Activated naive CD4-positive, alpha-beta T cell treated with anti-CD3 and anti-CD28 coated beads, Interleukin-2, amount 50 U/mL, for 24 hours (primary cell): ENCODE measurements at regions not wholly inside any gene's neighbourhood (a gene's known extent, or its start where the extent isn't known, plus 50 kb on each side); places are given as distances from the start of the nearest gene placed in this dataset.

ENCODE experiments used
- H3K27ac Mint-ChIP-seq: one replicate; pipeline ENCODE4 v1.8.0; 2021; ENCODE audit warnings: mild to moderate bottlenecking, mixed read lengths
- H3K27me3 Mint-ChIP-seq: one replicate; pipeline ENCODE4 v1.8.0; 2021; ENCODE audit warnings: mixed read lengths
- H3K36me3 Mint-ChIP-seq: one replicate; pipeline ENCODE4 v1.8.0; 2021; ENCODE audit warnings: mixed read lengths
- H3K4me1 Mint-ChIP-seq: one replicate; pipeline ENCODE4 v1.8.0; 2021; ENCODE audit warnings: mixed read lengths
- H3K4me3 Mint-ChIP-seq: one replicate; pipeline ENCODE4 v1.8.0; 2021; ENCODE audit warnings: mild to moderate bottlenecking, mixed read lengths
- H3K9me3 Mint-ChIP-seq: one replicate; pipeline ENCODE4 v1.8.0; 2021; ENCODE audit warnings: mixed read lengths

DNA sequence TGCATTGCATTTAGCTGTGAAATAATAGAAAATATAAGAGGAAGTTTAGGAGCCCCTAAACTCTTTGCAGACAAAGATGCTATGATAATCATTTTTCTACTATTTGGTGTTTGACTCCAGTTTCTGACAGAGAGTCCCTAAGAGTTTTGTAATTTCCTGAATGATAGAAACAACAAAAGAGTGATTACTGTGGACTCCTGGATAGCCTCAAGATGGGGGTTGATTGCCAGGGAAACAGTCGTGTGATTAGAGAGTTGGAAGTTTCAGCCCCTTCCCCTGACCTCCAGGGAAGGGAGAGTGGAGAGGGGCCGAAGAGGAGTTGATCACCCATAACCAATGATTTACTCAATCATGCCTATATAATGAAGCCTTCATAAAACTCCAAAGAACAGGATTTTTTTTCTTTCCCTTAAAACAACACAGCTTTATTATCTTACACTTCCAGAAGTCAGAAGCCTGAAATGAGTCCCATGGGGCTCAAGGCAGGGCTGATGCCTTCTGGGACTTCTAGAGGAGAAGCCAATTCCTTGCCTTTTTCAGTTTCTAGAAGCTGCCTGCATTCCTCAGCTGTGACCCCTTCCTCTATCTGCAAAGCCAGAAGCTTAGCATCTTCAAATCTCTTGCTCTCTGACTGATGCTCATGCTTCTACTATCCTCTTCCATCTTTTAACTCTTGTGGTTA is 292.3 kb upstream of the ZPLD1 start:
- Mint-ChIP-seq H3K9me3 (peaks cover 4% of the 10 kb centered on the region), H3K4me1 (peaks cover 8% of the 10 kb centered on the region), H3K36me3 (no peaks in the 10 kb centered on the region), H3K27ac (no peak overlapping the region), H3K27me3 (no peaks in the 10 kb centered on the region), H3K4me3 (no peak overlapping the region)

DNA sequence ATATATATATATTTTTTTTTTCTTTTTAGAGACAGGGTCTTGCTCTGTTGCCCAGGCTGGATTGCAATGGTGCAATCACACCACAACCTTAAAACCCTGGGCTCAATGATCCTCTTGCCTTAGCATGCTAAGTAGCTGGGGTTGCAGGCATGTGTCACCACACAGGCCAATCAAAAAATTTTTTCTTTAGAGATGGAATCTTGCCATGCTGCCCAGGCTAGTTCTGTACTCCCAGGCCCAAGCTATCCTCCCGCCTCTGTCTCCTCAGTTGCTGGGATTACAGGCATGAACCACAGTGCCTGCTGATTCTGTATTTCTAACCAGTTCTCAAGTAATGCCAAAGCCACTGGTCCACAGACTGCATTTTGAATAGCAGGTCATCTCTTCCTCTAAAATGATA is 291.3 kb upstream of the ZPLD1 start:
- Mint-ChIP-seq H3K27me3 (no peaks in the 10 kb centered on the region), H3K4me3 (no peak overlapping the region), H3K27ac (no peak overlapping the region), H3K4me1 (peaks cover 8% of the 10 kb centered on the region), H3K9me3 (no peaks in the 10 kb centered on the region), H3K36me3 (no peaks in the 10 kb centered on the region)

DNA sequence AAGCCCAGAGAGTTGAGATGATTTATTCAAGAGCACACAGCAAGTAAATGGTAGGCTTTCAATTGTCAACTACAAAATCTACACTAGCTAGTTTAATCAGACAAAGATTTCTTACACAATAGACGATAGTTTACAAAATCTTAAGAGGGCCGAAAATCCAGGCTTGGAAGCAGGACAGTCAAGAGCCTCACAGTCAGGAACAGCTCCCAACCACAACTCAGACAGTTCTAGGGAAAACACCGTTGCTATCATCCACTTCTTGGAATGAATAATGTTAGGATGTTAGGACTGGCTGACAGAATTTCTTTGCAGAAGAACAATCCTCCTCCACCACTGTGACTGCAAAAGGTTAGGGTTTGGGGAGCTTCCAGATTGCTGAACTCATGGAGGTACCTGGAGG is 290.8 kb upstream of the ZPLD1 start:
- Mint-ChIP-seq H3K27ac (no peak overlapping the region), H3K36me3 (no peaks in the 10 kb centered on the region), H3K27me3 (no peaks in the 10 kb centered on the region), H3K9me3 (peaks cover under 1% of the 10 kb centered on the region), H3K4me3 (no peak overlapping the region), H3K4me1 (peaks cover 8% of the 10 kb centered on the region)

DNA sequence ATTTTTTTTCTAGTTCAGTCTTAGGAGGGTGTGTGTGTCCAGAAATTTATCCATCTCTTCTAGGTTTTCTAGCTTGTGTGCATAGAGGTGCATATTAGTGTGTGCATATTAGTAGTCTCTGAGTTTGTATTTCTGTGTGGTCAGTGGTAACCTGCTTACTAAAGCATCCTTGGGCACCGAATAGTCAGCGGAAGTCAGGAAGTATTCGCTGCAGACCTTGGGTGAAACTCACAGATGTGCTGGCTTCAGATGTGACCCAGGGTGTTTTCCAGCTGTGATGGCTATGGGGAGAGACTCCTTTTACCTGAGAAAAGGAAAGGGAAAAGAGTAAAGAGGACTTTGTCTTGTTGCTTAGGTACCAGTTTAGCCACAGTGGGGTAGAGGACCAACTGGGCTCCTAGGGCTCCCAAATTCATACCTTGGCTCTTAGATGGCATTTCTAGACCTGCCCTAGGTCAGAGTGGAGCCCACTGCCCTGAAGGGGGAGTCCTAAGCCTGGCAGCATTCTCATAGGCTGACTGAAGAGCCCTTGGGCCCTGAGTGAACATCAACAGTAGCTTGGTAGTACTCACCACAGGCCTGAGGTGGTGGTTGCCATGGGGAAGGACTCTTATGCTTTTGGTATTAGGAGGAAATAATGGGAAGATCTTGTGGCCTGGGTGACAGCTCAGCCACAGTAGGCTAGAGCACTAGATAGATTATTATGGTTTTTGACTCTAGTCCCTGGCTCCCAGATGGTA is 286.0 kb upstream of the ZPLD1 start:
- Mint-ChIP-seq H3K27ac (no peak overlapping the region), H3K9me3 (peaks cover 37% of the 10 kb centered on the region), H3K36me3 (peaks cover 17% of the 10 kb centered on the region), H3K27me3 (no peaks in the 10 kb centered on the region), H3K4me1 (peaks cover 25% of the 10 kb centered on the region), H3K4me3 (no peak overlapping the region)

DNA sequence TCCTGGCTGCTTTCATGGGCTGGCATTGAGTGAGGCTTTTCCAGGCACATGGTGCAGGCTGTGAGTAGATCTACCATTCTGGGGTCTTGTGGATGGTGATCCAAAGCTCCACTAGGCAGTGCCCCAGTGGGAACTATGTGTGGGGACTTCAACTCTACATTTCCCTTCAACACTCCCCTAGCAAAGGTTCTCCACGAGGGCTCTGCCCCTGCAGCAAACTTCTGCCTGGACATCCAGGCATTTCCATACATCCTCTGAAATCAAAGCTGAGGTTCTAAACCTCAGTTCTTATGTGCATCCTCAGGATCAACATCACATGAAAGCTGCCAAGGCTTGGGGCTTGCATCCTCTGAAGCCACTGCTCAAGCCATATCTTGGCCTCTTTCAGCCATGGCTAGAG is 282.9 kb upstream of the ZPLD1 start:
- no peaks in the 10 kb centered on the region for H3K27me3 Mint-ChIP-seq
- peaks cover 30% of the 10 kb centered on the region for H3K4me1 Mint-ChIP-seq
- no peak overlapping the region for H3K27ac Mint-ChIP-seq
- H3K9me3 Mint-ChIP-seq: peaks cover 37% of the 10 kb centered on the region
- H3K4me3 Mint-ChIP-seq: no peak overlapping the region
- peaks cover 17% of the 10 kb centered on the region for H3K36me3 Mint-ChIP-seq

DNA sequence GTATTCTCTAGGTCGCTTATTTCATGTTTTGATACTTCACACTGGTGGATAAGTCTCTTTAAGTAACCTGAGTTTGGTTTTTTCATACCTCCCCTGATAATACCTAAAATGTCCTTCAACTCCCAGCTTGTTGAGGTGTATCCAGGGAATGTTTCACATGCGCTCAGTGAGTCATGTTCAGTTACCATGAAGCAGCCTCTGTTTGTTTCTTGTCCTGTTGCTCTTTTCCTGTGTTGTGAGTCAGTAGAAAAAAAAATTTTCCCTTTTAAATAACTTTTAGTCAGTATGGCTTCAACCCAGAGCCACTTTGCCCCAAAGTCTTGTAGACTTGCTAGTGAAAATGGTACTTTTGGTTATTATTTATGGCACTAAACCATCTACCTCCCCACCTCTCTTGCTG is 278.4 kb upstream of the ZPLD1 start:
- peaks cover 20% of the 10 kb centered on the region for H3K4me1 Mint-ChIP-seq
- H3K36me3 Mint-ChIP-seq: peaks cover 7% of the 10 kb centered on the region
- H3K27me3 Mint-ChIP-seq: no peaks in the 10 kb centered on the region
- peaks cover 13% of the 10 kb centered on the region for H3K9me3 Mint-ChIP-seq
- H3K4me3 Mint-ChIP-seq: no peak overlapping the region
- no peak overlapping the region for H3K27ac Mint-ChIP-seq

DNA sequence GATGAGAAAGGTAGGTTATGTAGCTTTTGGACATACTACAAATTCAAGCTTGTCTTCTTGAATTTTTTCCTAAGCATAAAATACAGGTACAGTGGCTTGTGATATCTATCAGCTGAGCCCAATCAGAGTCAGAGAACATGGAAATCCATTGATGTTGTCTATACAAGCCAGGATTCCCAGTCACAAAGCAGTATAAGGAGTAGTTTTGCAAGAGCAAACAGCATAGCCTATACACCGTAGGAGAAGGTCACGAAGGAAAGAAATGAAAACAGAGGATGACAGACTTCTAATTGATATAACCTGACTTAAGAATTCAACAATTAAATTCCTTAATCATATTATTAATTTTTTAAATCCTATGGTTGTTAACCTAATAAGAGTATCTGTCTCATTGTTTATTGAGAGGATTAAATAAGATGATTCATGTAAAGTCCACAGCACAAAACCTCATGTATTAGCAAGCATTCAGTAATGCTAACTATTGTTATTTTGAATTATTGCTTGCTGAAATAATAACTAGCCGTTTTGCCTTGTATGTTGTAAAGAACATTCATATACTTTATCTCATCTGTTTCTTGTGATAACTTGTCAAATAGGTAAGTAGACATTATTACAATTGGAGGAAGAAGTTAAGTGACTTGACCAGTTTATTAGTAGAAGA is 276.6 kb upstream of the ZPLD1 start:
- Mint-ChIP-seq H3K9me3 (no peaks in the 10 kb centered on the region), H3K4me3 (no peak overlapping the region)

DNA sequence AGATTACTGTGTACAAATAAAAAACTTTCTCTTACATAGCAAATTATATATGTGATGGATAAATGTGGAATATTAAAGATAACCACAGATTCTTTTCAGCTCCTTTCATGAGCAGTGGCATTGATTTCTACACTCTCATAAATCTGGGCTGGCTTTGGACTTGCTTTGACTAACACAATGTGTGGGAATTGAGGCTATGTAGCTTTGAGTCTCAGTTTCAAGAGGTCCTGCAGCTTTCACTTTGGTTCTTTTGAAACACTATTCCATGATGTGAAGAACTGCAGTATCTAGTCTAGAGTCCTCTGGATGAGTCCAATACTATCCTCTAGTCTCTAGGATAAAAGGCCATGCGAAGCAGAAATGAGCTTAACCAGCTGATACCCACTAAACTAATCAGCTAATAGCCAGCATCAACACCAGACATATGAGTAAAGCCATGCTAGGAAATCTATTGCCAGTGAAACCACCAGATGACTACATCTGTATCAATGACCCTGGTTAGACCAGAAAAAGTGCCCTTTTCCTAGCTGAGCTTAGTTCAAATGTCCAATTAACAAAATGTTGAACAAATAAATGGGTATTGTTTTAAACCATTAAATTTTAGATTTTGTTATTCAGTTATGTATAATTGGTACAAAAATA is 274.9 kb upstream of the ZPLD1 start:
- no peaks in the 10 kb centered on the region for H3K9me3 Mint-ChIP-seq
- H3K27me3 Mint-ChIP-seq: no peaks in the 10 kb centered on the region
- no peaks in the 10 kb centered on the region for H3K36me3 Mint-ChIP-seq
- H3K27ac Mint-ChIP-seq: no peak overlapping the region
- H3K4me3 Mint-ChIP-seq: no peak overlapping the region
- H3K4me1 Mint-ChIP-seq: peaks cover 26% of the 10 kb centered on the region

More for the DNA sequence above, 276.6 kb upstream of the ZPLD1 start:
- no peaks in the 10 kb centered on the region for H3K36me3 Mint-ChIP-seq
- H3K4me1 Mint-ChIP-seq: peaks cover 30% of the 10 kb centered on the region
- H3K27ac Mint-ChIP-seq: no peak overlapping the region
- H3K27me3 Mint-ChIP-seq: no peaks in the 10 kb centered on the region

DNA sequence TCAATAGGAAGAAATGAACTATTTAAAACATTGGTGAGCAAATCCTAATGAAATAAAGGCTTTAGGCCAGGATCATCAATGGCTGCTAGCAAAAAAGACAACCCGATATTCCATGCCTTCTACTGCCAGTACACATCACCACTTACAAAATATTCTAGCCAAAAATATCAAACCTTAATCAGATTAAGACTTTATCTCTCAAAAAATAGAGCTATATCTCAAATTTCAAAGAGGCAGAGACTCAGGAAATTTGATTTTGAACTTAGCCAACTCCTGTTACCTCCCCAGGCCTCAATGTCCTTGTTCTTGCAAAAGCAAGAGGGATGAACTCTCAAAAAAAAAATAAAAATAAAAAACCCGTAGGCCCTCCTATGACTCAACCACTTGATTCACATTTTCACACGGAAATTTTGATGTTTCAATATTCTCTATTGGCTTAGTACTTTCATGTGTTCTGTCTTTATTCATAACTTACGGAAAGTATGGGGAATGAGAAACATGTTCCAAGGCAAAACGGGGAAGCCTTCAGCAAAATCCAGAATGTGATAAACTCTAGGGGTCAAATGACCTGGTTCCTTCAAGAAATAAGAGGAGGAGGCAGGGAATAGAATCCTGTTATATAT is 273.3 kb upstream of the ZPLD1 start:
- Mint-ChIP-seq H3K27me3 (no peaks in the 10 kb centered on the region), H3K4me3 (no peak overlapping the region), H3K9me3 (no peaks in the 10 kb centered on the region), H3K27ac (peak overlapping the region; percentile 69), H3K4me1 (peaks cover 25% of the 10 kb centered on the region), H3K36me3 (no peaks in the 10 kb centered on the region)

DNA sequence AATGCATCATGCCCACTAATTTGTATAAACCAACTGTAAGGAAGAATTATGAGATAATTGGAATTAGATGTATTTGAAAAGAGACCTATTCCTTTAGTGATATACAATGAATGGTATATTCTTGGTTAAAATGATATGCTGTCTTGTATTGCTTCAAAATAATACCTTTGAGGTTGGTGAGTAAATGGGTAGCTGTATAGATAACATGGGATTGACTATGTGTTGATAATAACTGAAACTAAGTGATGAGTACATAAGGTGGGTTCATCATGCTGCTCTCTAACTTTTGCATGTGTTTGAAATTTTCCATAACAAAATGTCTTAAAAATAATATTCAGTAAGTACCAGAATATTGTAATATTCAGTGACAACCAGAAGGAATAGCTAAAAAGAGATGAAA is 272.6 kb upstream of the ZPLD1 start:
- H3K4me1 Mint-ChIP-seq: peaks cover 23% of the 10 kb centered on the region
- H3K27ac Mint-ChIP-seq: peak overlapping the region; percentile 85

DNA sequence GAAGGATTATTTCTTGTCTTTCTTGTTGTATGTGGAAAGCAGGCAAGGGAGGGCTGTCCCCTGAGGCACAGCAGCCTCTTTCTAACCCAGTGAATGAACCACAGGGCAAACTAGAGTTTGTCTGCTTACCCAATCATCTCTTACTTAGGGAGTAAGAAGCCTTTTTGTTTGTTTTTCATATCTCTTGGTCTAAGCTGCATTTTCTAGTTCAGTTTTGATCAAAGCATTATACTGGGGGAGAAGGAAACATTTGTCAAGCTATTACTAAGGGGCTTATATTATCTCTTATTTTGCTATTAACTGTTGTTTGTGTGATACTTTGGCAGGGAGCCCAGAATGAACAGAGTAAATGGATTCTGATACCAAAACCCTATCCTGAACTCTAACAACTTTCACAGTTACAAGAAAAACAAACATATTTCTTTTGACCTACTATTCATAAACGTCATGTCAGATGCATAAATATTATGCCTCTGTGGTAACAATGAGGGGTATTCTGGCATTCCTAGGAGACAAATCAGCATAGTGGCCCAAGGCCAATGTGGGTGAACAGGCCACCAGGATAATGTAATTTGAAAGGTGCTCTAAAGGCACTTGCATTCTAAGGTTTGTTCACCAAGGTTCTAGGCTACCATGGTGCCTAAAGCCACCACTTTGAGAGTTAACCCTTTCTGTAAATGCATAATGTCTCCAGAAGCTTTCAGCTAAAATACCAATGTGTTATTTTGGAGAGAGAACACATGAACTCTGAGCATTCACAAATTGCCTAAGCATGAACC is 271.6 kb upstream of the ZPLD1 start:
- H3K36me3 Mint-ChIP-seq: no peaks in the 10 kb centered on the region
- peaks cover 26% of the 10 kb centered on the region for H3K4me1 Mint-ChIP-seq
- no peaks in the 10 kb centered on the region for H3K9me3 Mint-ChIP-seq
- no peaks in the 10 kb centered on the region for H3K27me3 Mint-ChIP-seq
- peak overlapping the region; percentile 78 for H3K27ac Mint-ChIP-seq
- no peak overlapping the region for H3K4me3 Mint-ChIP-seq

More for the DNA sequence above, 272.6 kb upstream of the ZPLD1 start:
- no peaks in the 10 kb centered on the region for H3K27me3 Mint-ChIP-seq
- H3K36me3 Mint-ChIP-seq: no peaks in the 10 kb centered on the region
- no peaks in the 10 kb centered on the region for H3K9me3 Mint-ChIP-seq
- peak overlapping the region; percentile 30 for H3K4me3 Mint-ChIP-seq

DNA sequence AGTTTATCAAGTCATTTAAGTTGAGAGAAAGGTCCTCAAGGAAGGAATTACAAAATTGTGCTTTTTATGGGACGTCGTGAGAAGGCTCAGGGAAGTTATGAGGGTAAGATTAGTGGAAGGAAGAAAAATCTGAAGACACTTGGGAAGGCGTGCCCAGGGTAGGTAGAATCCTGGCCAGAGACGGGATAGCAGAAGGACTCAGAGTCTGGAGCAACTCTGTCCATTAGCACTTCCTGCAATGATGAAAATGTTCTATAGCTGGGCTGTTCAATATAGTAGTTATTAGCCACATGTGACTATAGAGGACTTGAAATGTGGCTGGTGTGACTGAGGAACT is 271.0 kb upstream of the ZPLD1 start:
- H3K36me3 Mint-ChIP-seq: peaks cover 5% of the 10 kb centered on the region
- H3K9me3 Mint-ChIP-seq: peaks cover 4% of the 10 kb centered on the region
- H3K27ac Mint-ChIP-seq: no peak overlapping the region
- H3K4me3 Mint-ChIP-seq: no peak overlapping the region
- no peaks in the 10 kb centered on the region for H3K27me3 Mint-ChIP-seq
- peaks cover 31% of the 10 kb centered on the region for H3K4me1 Mint-ChIP-seq

DNA sequence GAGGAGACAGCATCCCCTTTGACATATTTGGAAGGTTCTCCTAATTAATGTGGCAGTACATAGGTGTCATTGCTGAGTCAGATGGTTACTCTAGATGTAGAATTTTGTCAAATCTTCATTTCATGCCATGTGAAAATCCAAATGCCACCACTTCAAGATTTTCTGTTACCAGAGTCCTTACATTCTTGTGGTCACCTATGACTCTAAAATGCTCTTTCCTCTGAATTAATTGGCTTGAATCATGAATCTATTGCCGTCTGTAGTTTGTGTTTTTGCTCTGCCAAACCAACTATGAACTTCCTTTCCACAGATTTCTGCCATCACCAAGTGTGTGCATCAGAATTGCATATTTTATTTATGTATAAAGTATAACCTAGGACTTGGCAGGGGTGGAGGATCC is 269.4 kb upstream of the ZPLD1 start:
- Mint-ChIP-seq H3K27ac (no peak overlapping the region), H3K4me1 (peaks cover 31% of the 10 kb centered on the region), H3K27me3 (no peaks in the 10 kb centered on the region), H3K4me3 (no peak overlapping the region), H3K36me3 (peaks cover 5% of the 10 kb centered on the region), H3K9me3 (peaks cover 4% of the 10 kb centered on the region)

DNA sequence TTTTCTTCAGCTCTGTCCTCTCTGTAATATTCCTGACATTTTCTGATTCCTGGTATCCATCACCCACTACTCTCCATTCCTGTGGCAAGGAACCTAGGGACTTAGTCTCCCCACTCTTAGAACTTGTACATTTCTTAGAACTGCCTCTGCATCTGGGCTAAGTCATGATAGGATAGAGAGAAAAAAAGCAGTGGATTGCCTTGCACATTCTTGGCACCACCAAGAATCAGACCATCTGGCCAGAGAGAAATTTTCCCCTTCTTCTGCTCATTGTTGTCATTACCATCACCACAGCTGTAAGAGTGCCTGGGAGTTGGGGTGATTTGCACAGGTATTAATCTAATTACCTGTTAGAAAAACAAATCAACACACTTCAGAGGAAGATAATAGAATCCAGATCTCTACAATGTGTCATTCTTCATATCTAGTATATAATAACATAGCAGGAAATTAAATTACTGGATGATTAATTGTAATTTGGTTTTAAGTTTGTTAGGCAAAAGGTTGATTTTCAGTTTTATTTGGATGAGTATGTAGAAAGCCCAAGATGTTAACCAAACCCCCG is 264.8 kb upstream of the ZPLD1 start:
- Mint-ChIP-seq H3K4me3 (no peak overlapping the region), H3K9me3 (peaks cover 4% of the 10 kb centered on the region), H3K4me1 (peaks cover 8% of the 10 kb centered on the region), H3K27ac (no peak overlapping the region), H3K36me3 (peaks cover 6% of the 10 kb centered on the region), H3K27me3 (no peaks in the 10 kb centered on the region)

DNA sequence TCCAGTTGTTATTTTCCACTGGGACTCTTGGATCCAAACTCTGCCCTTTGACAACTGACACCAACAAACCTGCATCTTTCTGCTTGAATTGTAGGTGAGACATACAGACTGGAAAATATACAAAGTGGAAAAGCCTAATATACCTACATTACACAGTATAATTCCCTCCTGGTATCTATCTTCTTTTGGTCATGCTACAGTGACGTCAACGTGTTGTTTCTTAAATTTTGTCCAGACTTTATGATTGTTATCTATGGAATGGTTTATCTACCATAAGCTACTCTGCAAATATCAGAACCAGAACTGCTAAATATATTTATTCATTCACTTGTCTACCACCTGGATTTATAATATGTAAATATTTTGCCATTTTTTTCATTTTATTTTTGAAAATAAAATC is 264.3 kb upstream of the ZPLD1 start:
- H3K36me3 Mint-ChIP-seq: peaks cover 6% of the 10 kb centered on the region
- no peak overlapping the region for H3K27ac Mint-ChIP-seq
- H3K4me1 Mint-ChIP-seq: peaks cover 8% of the 10 kb centered on the region

More for the DNA sequence above, 264.3 kb upstream of the ZPLD1 start:
- Mint-ChIP-seq H3K4me3 (no peak overlapping the region), H3K9me3 (peaks cover 4% of the 10 kb centered on the region), H3K27me3 (no peaks in the 10 kb centered on the region)
